HCT116 (cell line): ENCODE measurements at regions not wholly inside any gene's neighbourhood (a gene's known extent, or its start where the extent isn't known, plus 50 kb on each side); places are given as distances from the start of the nearest gene placed in this dataset.

Source experiments
- ATAC-seq: fragments of 200-7000 bp; cut with Tn5 transposase; 2 replicates; pipeline ENCODE4 v1.9.1; 2020; ENCODE audit warnings: mild to moderate bottlenecking, moderate library complexity
- BruUV-seq: library from RNA; stranded (reverse); fragments of 400-500 nt; replicated peaks from 2 replicates; lab custom pipeline; 2021; lab: Mats Ljungman, UMichigan
- CTCF ChIA-PET: fragments of 300-600 bp; sonication (Branson Sonifier 250); formaldehyde crosslinking; loops from one replicate; lab custom pipeline; 2021; ENCODE audit warnings: antibody characterized with exemption; lab: Charles Lee
- POLR2A ChIA-PET: fragments of 300-600, 350-600 bp; sonication (Branson Sonifier 250); formaldehyde crosslinking; loops from one replicate; lab custom pipeline; 2021; ENCODE audit warnings: antibody characterized with exemption; lab: Charles Lee
- RAD21 ChIA-PET, 2 experiments: fragments of 300-600 bp; sonication (Branson Sonifier 250); formaldehyde crosslinking; loops; one replicate each; lab custom pipeline; 2023; ENCODE audit warnings: low total read pairs in 2 of 2; ENCODE audit not compliant: uncharacterized antibody in 2 of 2, unreplicated experiment in 2 of 2, low non-redundant PET in 1 of 2; lab: Charles Lee
- DNase-seq: peaks from one replicate; pipeline ENCODE4 v3.0.0-alpha.2; 2010; ENCODE audit warnings: low read depth, low spot score
- H2AFZ ChIP-seq: fragments of 200-600 bp; shearing (Covaris generic), sonication (generic); 2 replicates; pipeline ENCODE4 v1.6.1; 2017; ENCODE audit warnings: low read depth, mixed run types, mixed read lengths, antibody characterized with exemption, low read length; ENCODE audit not compliant: poor library complexity, severe bottlenecking
- H3K27ac ChIP-seq: 2 replicates; pipeline ENCODE4 v1.5.1; 2012; ENCODE audit warnings: low read depth, low read length
- H3K27me3 ChIP-seq: fragments of 200-600 bp; sonication (generic); 2 replicates; pipeline ENCODE4 v1.6.1; 2016; ENCODE audit warnings: mixed run types, low read length, mixed read lengths; ENCODE audit not compliant: insufficient read depth
- H3K36me3 ChIP-seq, 2 experiments: fragments of 200-500 bp in 1 of 2; fragments of 200-600 bp in 1 of 2; sonication (Bioruptor generic) in 1 of 2; sonication (generic) in 1 of 2; 2 replicates each; pipeline versions ENCODE4 v1.5.1 to v1.6.1; 2014 to 2016; ENCODE audit warnings: low read length in 2 of 2, inconsistent platforms in 1 of 2, mixed read lengths in 1 of 2, mixed run types in 1 of 2; ENCODE audit not compliant: insufficient read depth in 2 of 2, control insufficient read depth in 1 of 2
- H3K4me1 ChIP-seq, 2 experiments: fragments of 200-600 bp in 1 of 2; sonication (generic) in 1 of 2; 2 replicates each; pipeline versions ENCODE4 v1.5.1 to v1.6.1; 2012 to 2017; ENCODE audit warnings: low read length in 2 of 2, inconsistent platforms in 1 of 2, mild to moderate bottlenecking in 1 of 2, mixed read lengths in 1 of 2, mixed run types in 1 of 2, moderate library complexity in 1 of 2; ENCODE audit not compliant: insufficient read depth in 2 of 2, control insufficient read depth in 1 of 2
- H3K4me2 ChIP-seq: fragments of 200-600 bp; sonication (generic); 2 replicates; pipeline ENCODE4 v1.6.1; 2017; ENCODE audit warnings: mixed run types, low read length, mixed read lengths
- H3K4me3 ChIP-seq, 2 experiments: fragments of 200-600 bp in 1 of 2; sonication (generic) in 1 of 2; replicated peaks in 1 of 2; 2 replicates each; pipeline ENCODE4 v1.5.1; 2011 to 2016; ENCODE audit warnings: low read length in 2 of 2, control low read depth in 1 of 2, low read depth in 1 of 2, mild to moderate bottlenecking in 1 of 2, mixed read lengths in 1 of 2, mixed run types in 1 of 2
- H3K79me2 ChIP-seq: fragments of 200-600 bp; sonication (generic); 2 replicates; pipeline ENCODE4 v1.6.1; 2017; ENCODE audit warnings: mild to moderate bottlenecking, mixed run types, low read length, moderate library complexity, mixed read lengths; ENCODE audit not compliant: insufficient read depth
- H3K9ac ChIP-seq: fragments of 200-600 bp; sonication (generic); 2 replicates; pipeline ENCODE4 v1.6.1; 2016; ENCODE audit warnings: low read length, mixed read lengths
- H3K9me2 ChIP-seq: fragments of 200-600 bp; sonication (generic), shearing (Covaris generic); 2 replicates; pipeline ENCODE4 v1.6.1; 2017; ENCODE audit warnings: mixed run types, mild to moderate bottlenecking, moderate library complexity; ENCODE audit not compliant: insufficient read depth
- H3K9me3 ChIP-seq, 2 experiments: fragments of 200-500 bp in 1 of 2; fragments of 200-600 bp in 1 of 2; sonication (Bioruptor generic) in 1 of 2; sonication (generic) in 1 of 2; 2 replicates each; pipeline ENCODE4 v1.6.1; 2014 to 2017; ENCODE audit warnings: low read length in 2 of 2, mixed read lengths in 2 of 2, inconsistent platforms in 1 of 2, low read depth in 1 of 2, mild to moderate bottlenecking in 1 of 2, mixed run types in 1 of 2, moderate library complexity in 1 of 2; ENCODE audit not compliant: control insufficient read depth in 1 of 2, insufficient read depth in 1 of 2
- H4K20me1 ChIP-seq: fragments of 200-600 bp; sonication (generic), shearing (Covaris generic); 2 replicates; pipeline ENCODE4 v1.6.1; 2017; ENCODE audit warnings: mixed run types, mild to moderate bottlenecking, moderate library complexity; ENCODE audit not compliant: insufficient read depth
- ATF3 ChIP-seq: IDR thresholded peaks from 2 replicates; pipeline ENCODE4 v1.6.1; 2012
- CBX3 ChIP-seq: IDR thresholded peaks from 2 replicates; pipeline ENCODE4 v1.6.1; 2012; ENCODE audit warnings: low read depth
- CTCF ChIP-seq, 3 experiments: fragments of 200-600 bp in 1 of 3; sonication (generic) in 1 of 3; IDR thresholded peaks in 2 of 3; conservative IDR thresholded peaks in 1 of 3; 2 replicates each; pipeline ENCODE4 v1.5.1; 2012 to 2017; ENCODE audit warnings: low read depth in 2 of 3, low read length in 2 of 3, antibody characterized with exemption in 1 of 3, borderline replicate concordance in 1 of 3, control low read depth in 1 of 3, mild to moderate bottlenecking in 1 of 3, mixed read lengths in 1 of 3, mixed run types in 1 of 3, moderate library complexity in 1 of 3; ENCODE audit not compliant: insufficient read depth in 1 of 3
- ELF1 ChIP-seq: IDR thresholded peaks from 2 replicates; pipeline ENCODE4 v1.6.1; 2012; ENCODE audit warnings: low read depth, borderline replicate concordance
- EZH2 ChIP-seq: fragments of 200-600 bp; sonication (generic); IDR thresholded peaks from 2 replicates; pipeline ENCODE4 v1.6.1; 2017; ENCODE audit warnings: antibody characterized with exemption, mixed run types
- MAX ChIP-seq: IDR thresholded peaks from 2 replicates; pipeline ENCODE4 v1.6.1; 2012
- POLR2AphosphoS5 ChIP-seq: IDR thresholded peaks from 2 replicates; pipeline ENCODE4 v1.6.1; 2011; ENCODE audit warnings: mild to moderate bottlenecking, low read depth, low read length, moderate library complexity
- RAD21 ChIP-seq: IDR thresholded peaks from 2 replicates; pipeline ENCODE4 v1.6.1; 2012; ENCODE audit warnings: low read depth, mild to moderate bottlenecking
- SIN3A ChIP-seq: IDR thresholded peaks from 2 replicates; pipeline ENCODE4 v1.6.1; 2012; ENCODE audit warnings: low read depth
- SP1 ChIP-seq: IDR thresholded peaks from 2 replicates; pipeline ENCODE4 v1.6.1; 2012; ENCODE audit warnings: low read depth
- TCF7L2 ChIP-seq: IDR thresholded peaks from 2 replicates; pipeline ENCODE4 v1.7.0; 2011; ENCODE audit warnings: borderline replicate concordance, inconsistent platforms; ENCODE audit not compliant: insufficient read depth, insufficient read length; ENCODE audit errors: extremely low read depth
- ZBTB33 ChIP-seq: IDR thresholded peaks from 2 replicates; pipeline ENCODE4 v1.6.1; 2011; ENCODE audit warnings: mild to moderate bottlenecking, low read length, moderate library complexity; ENCODE audit not compliant: insufficient replicate concordance; ENCODE audit errors: extremely low read depth
- ZFX ChIP-seq: fragments of 450-650 bp; IDR thresholded peaks from 2 replicates; pipeline ENCODE4 v1.6.1; 2017
- intact Hi-C: fragments of 100-400 bp; cut with micrococcal nuclease; formaldehyde crosslinking; loops from 2 replicates; pipeline ENCODE4 v1.10.0; 2022

- Histone ChIP-seq H3K9me3 (no peaks in the 10 kb centered on the region), H2AFZ (no peak overlapping the region), H3K27me3 (no peaks in the 10 kb centered on the region), H4K20me1 (no peaks in the 10 kb centered on the region), H3K79me2 (no peaks in the 10 kb centered on the region), H3K4me3 (no peak overlapping the region), H3K27ac (no peak overlapping the region), H3K9ac (no peak overlapping the region), H3K36me3 (no peaks in the 10 kb centered on the region), H3K9me2 (no peaks in the 10 kb centered on the region), H3K4me2 (peak overlapping the region; percentile 5; the same call in 1 of the 2 replicates), H3K4me1 (peaks cover 0 to 13% of the 10 kb centered on the region in 2 experiments; a peak in 2 of 4 replicates)
- intact Hi-C loops = no loop called here
- CTCF ChIA-PET = no interaction called here
- RAD21 ChIA-PET = no interaction called here
- no peak; the same call in 1 of the 2 replicates for ATAC-seq
- no peak for DNase-seq
- POLR2A ChIA-PET = no interaction called here
- BruUV-seq = no TSS peak
- no peak for TF ChIP-seq CTCF (IDR thresholded peaks at IDR 0.05 in 2 of 3, conservative IDR thresholded peaks at IDR 0.05 in 1 of 3; ENCODE audit: borderline replicate concordance in 1 of 3, insufficient read depth in 1 of 3, low read depth in 2 of 3, low read length in 2 of 3)
- no peak for TF ChIP-seq EZH2
- TF ChIP-seq ZFX = no peak
- no peak for TF ChIP-seq SP1
- TF ChIP-seq POLR2AphosphoS5 = no peak
- no peak for TF ChIP-seq SIN3A
Measured at GRCh38 chr21:35635261-35635660, 425.1 kb downstream of the SETD4 start.

GRCh38 chr21:35633501-35633900 lies 426.8 kb downstream of the SETD4 start:
- H3K9ac ChIP-seq = no peak overlapping the region
- no peak overlapping the region for H2AFZ ChIP-seq
- H3K9me2 ChIP-seq = no peaks in the 10 kb centered on the region
- ATAC-seq = no peak
- DNase-seq = no peak
- intact Hi-C loops = no loop called here
- no peak overlapping the region for H3K27ac ChIP-seq
- H3K4me1 ChIP-seq = peaks cover 0 to 13% of the 10 kb centered on the region in 2 experiments; a peak in 2 of 4 replicates
- H3K4me3 ChIP-seq = no peak overlapping the region
- H3K4me2 ChIP-seq = no peak overlapping the region
- no peaks in the 10 kb centered on the region for H3K9me3 ChIP-seq
- no peaks in the 10 kb centered on the region for H3K36me3 ChIP-seq
- H4K20me1 ChIP-seq = no peaks in the 10 kb centered on the region
- ChIA-PET POLR2A (no interaction called here), RAD21 (no interaction called here), CTCF (interaction anchor here (1.4 kb wide), 1 partner anchor 206 kb away, joined by 4 read pairs; no protein-coding TSS in a partner anchor)
- no peaks in the 10 kb centered on the region for H3K27me3 ChIP-seq
- no TSS peak for BruUV-seq
- no peaks in the 10 kb centered on the region for H3K79me2 ChIP-seq
- TF ChIP-seq CTCF (IDR thresholded peaks at IDR 0.05 in 2 of 3, conservative IDR thresholded peaks at IDR 0.05 in 1 of 3; ENCODE audit: borderline replicate concordance in 1 of 3, insufficient read depth in 1 of 3, low read depth in 2 of 3, low read length in 2 of 3) (no peak), CBX3 (no peak), RAD21 (no peak), TCF7L2 (no peak), ELF1 (no peak), POLR2AphosphoS5 (no peak), ZBTB33 (no peak), ATF3 (no peak), MAX (no peak)
